Keratinocyte (primary cell): ENCODE measurements at regions not wholly inside any gene's neighbourhood (a gene's known extent, or its start where the extent isn't known, plus 50 kb on each side); places are given as distances from the start of the nearest gene placed in this dataset.

Experiments used
- DNase-seq: peaks from one replicate; pipeline ENCODE4 v3.0.0-alpha.2; 2011; ENCODE audit warnings: low read depth, missing footprints, low spot score
- FAIRE-seq: peaks from 2 replicates; lab custom pipeline; 2011; peaks lifted over from hg19 to GRCh38; lab: Jason Lieb, UNC
- H2AFZ ChIP-seq: 2 replicates; pipeline ENCODE4 v1.6.0; 2012; ENCODE audit warnings: low read length, control low read depth, inconsistent platforms; ENCODE audit not compliant: control insufficient read depth
- H3K27ac ChIP-seq: 2 replicates; pipeline ENCODE4 v1.5.1; 2011; ENCODE audit warnings: low read length; ENCODE audit not compliant: control insufficient read depth, insufficient read depth
- H3K27me3 ChIP-seq: 3 replicates; pipeline ENCODE4 v1.6.0; 2011; ENCODE audit warnings: low read length; ENCODE audit not compliant: control insufficient read depth, insufficient read depth; ENCODE audit errors: extremely low read depth
- H3K36me3 ChIP-seq, 2 experiments: 2 replicates in 1 of 2; 3 replicates in 1 of 2; pipeline ENCODE4 v1.5.1; 2011; ENCODE audit warnings: low read length in 2 of 2, mild to moderate bottlenecking in 1 of 2; ENCODE audit not compliant: control insufficient read depth in 2 of 2, insufficient read depth in 2 of 2; ENCODE audit errors: extremely low read depth in 1 of 2
- H3K4me1 ChIP-seq: 3 replicates; pipeline ENCODE4 v1.5.1; 2011; ENCODE audit warnings: low read length; ENCODE audit not compliant: control insufficient read depth, insufficient read depth; ENCODE audit errors: extremely low read depth
- H3K4me2 ChIP-seq: 3 replicates; pipeline ENCODE4 v1.6.0; 2011; ENCODE audit warnings: low read depth, low read length; ENCODE audit not compliant: control insufficient read depth, insufficient read depth; ENCODE audit errors: extremely low read depth
- H3K4me3 ChIP-seq, 3 experiments: fragments of 200-600 bp in 1 of 3; sonication (generic) in 1 of 3; 2 replicates in 2 of 3; 3 replicates in 1 of 3; pipeline ENCODE4 v1.5.1; 2011 to 2016; ENCODE audit warnings: low read length in 3 of 3, mild to moderate bottlenecking in 3 of 3, control low read depth in 2 of 3, inconsistent platforms in 1 of 3, low read depth in 1 of 3, mixed read lengths in 1 of 3, mixed run types in 1 of 3, moderate library complexity in 1 of 3; ENCODE audit not compliant: control insufficient read depth in 2 of 3, insufficient read depth in 2 of 3; ENCODE audit errors: extremely low read depth in 1 of 3
- H3K79me2 ChIP-seq: 2 replicates; pipeline ENCODE4 v1.6.0; 2012; ENCODE audit warnings: low read length; ENCODE audit not compliant: control insufficient read depth, insufficient read depth
- H3K9ac ChIP-seq: 3 replicates; pipeline ENCODE4 v1.6.0; 2011; ENCODE audit warnings: low read length; ENCODE audit not compliant: control insufficient read depth, insufficient read depth; ENCODE audit errors: extremely low read depth
- H3K9me1 ChIP-seq: 3 replicates; pipeline ENCODE4 v1.6.0; 2011; ENCODE audit warnings: low read length; ENCODE audit not compliant: control insufficient read depth, insufficient read depth; ENCODE audit errors: extremely low read depth
- H3K9me3 ChIP-seq: 2 replicates; pipeline ENCODE4 v1.5.1; 2012; ENCODE audit warnings: low read depth, low read length; ENCODE audit not compliant: control insufficient read depth
- H4K20me1 ChIP-seq: 3 replicates; pipeline ENCODE4 v1.6.0; 2011; ENCODE audit warnings: low read length; ENCODE audit not compliant: control insufficient read depth, insufficient read depth; ENCODE audit errors: extremely low read depth
- CTCF ChIP-seq, 3 experiments: IDR thresholded peaks in 1 of 3; conservative IDR thresholded peaks in 1 of 3; optimal IDR thresholded peaks in 1 of 3; 2 replicates in 2 of 3; 3 replicates in 1 of 3; pipeline versions ENCODE3 to v1.5.1; 2011; ENCODE audit warnings: low read length in 3 of 3, mild to moderate bottlenecking in 3 of 3, moderate library complexity in 2 of 3, control low read depth in 1 of 3, inconsistent platforms in 1 of 3; ENCODE audit not compliant: insufficient read depth in 2 of 3; ENCODE audit errors: extremely low read depth in 1 of 3
- EZH2 ChIP-seq: IDR thresholded peaks from one replicate; pipeline ENCODE4 v1.6.1; 2012; ENCODE audit warnings: inconsistent platforms, mild to moderate bottlenecking, low read length, moderate library complexity
- dilution Hi-C: fragments of 300-500 bp; cut with MboI; formaldehyde crosslinking; loops from one replicate; pipeline ENCODE4 v1.7.0; 2020; ENCODE audit warnings: low sequenced_read_pairs; ENCODE audit not compliant: extremely low pct_ligation_motif_present

- Histone ChIP-seq H3K9me1 (no peaks in the 10 kb centered on the region), H3K27me3 (no peaks in the 10 kb centered on the region), H3K4me1 (peaks cover 11% of the 10 kb centered on the region), H3K4me3 (no peak overlapping the region), H4K20me1 (no peaks in the 10 kb centered on the region), H3K9me3 (no peaks in the 10 kb centered on the region), H3K27ac (no peak overlapping the region), H3K9ac (no peak overlapping the region), H3K79me2 (no peaks in the 10 kb centered on the region), H2AFZ (no peak overlapping the region), H3K4me2 (no peak overlapping the region), H3K36me3 (no peaks in the 10 kb centered on the region)
- DNase-seq (no peak), FAIRE-seq (no peak)
- dilution Hi-C loops, result no loop called here
- TF ChIP-seq CTCF (optimal IDR thresholded peaks at IDR 0.05 in 1 of 3, IDR thresholded peaks at IDR 0.05 in 1 of 3, conservative IDR thresholded peaks at IDR 0.05 in 1 of 3; ENCODE audit: extremely low read depth in 1 of 3, insufficient read depth in 2 of 3, low read length in 3 of 3), result no peak
- no peak for TF ChIP-seq EZH2
Observed at GRCh38 chr9:14466429-14466818, 152.5 kb upstream of the NFIB start.

- no peak overlapping the region for H3K4me3 ChIP-seq
- no peaks in the 10 kb centered on the region for H3K27me3 ChIP-seq
- no peak overlapping the region for H3K27ac ChIP-seq
- TF ChIP-seq EZH2 (no peak), CTCF (optimal IDR thresholded peaks at IDR 0.05 in 1 of 3, IDR thresholded peaks at IDR 0.05 in 1 of 3, conservative IDR thresholded peaks at IDR 0.05 in 1 of 3; ENCODE audit: extremely low read depth in 1 of 3, insufficient read depth in 2 of 3, low read length in 3 of 3) (no peak)
- no peaks in the 10 kb centered on the region for H3K79me2 ChIP-seq
- H3K36me3 ChIP-seq, result no peaks in the 10 kb centered on the region
- no peak overlapping the region for H3K4me2 ChIP-seq
- no peaks in the 10 kb centered on the region for H4K20me1 ChIP-seq
- no peak overlapping the region for H2AFZ ChIP-seq
- H3K9ac ChIP-seq, result no peak overlapping the region
- no peaks in the 10 kb centered on the region for H3K9me1 ChIP-seq
- FAIRE-seq (no peak), DNase-seq (no peak)
- dilution Hi-C loops, result no loop called here
- H3K4me1 ChIP-seq, result peaks cover 11% of the 10 kb centered on the region
- H3K9me3 ChIP-seq, result no peaks in the 10 kb centered on the region
Observed at GRCh38 chr9:14462950-14463349, 149.0 kb upstream of the NFIB start.
